Stimulated activated effector memory CD8-positive, alpha-beta T cell treated with anti-CD3 and anti-CD28 coated beads, Interleukin-12 subunit alpha, Interleukin-12 subunit beta, amount 100 ng/mL, for 72 hours (primary cell): ENCODE measurements at regions not wholly inside any gene's neighbourhood (a gene's known extent, or its start where the extent isn't known, plus 50 kb on each side); places are given as distances from the start of the nearest gene placed in this dataset.

ENCODE experiments used
- ATAC-seq: fragments of 150-1000 bp; cut with Tn5 transposase; 2 replicates; pipeline ENCODE4 v1.10.0; 2021
- DNase-seq, 2 donors: peaks; one replicate each; pipeline ENCODE4 v3.0.0; 2021 to 2022; ENCODE audit warnings: low spot score in 2 of 2
- H3K27ac Mint-ChIP-seq: one replicate; pipeline ENCODE4 v1.8.0; 2022; ENCODE audit warnings: mild to moderate bottlenecking, mixed read lengths
- H3K36me3 Mint-ChIP-seq: one replicate; pipeline ENCODE4 v1.8.0; 2022; ENCODE audit warnings: mild to moderate bottlenecking, mixed read lengths
- H3K4me1 Mint-ChIP-seq: one replicate; pipeline ENCODE4 v1.8.0; 2022; ENCODE audit warnings: mixed read lengths
- H3K4me3 Mint-ChIP-seq: one replicate; pipeline ENCODE4 v1.8.0; 2022; ENCODE audit warnings: mild to moderate bottlenecking, mixed read lengths
- H3K9me3 Mint-ChIP-seq: one replicate; pipeline ENCODE4 v1.8.0; 2022; ENCODE audit warnings: mixed read lengths

GRCh38 chr11:80616070-80616800 lies 1175.4 kb upstream of the TENM4 start:
- Mint-ChIP-seq H3K27ac (no peak overlapping the region), H3K36me3 (no peaks in the 10 kb centered on the region), H3K4me1 (no peaks in the 10 kb centered on the region), H3K9me3 (peaks cover 9% of the 10 kb centered on the region), H3K4me3 (no peak overlapping the region)
- ATAC-seq (no peak), DNase-seq (no peak)

GRCh38 chr11:80613655-80614054 lies 1172.8 kb upstream of the TENM4 start:
- H3K4me3 Mint-ChIP-seq: no peak overlapping the region
- no peaks in the 10 kb centered on the region for H3K4me1 Mint-ChIP-seq
- DNase-seq: no peak
- H3K9me3 Mint-ChIP-seq: peaks cover 20% of the 10 kb centered on the region
- no peak for ATAC-seq
- H3K36me3 Mint-ChIP-seq: no peaks in the 10 kb centered on the region
- H3K27ac Mint-ChIP-seq: no peak overlapping the region

DNA sequence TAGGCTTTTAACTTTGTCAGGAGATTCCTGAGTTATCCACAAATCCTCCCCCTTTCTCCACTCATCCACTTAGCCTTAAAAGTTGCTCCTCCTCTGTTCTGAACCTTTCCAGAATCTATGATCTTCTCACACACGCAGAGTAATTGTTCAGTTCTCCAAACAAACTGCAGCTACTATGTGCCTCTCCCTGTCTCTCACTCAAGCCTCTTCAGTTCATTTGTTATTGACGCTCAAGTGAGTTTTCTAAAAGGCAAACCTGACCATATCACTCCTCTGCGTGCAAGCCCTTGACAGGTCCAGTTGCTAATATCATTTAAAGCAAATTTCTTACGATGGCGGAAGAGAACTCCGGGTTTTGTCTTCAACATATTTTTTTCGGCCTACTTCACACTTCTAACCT lies 1169.7 kb upstream of the TENM4 start:
- Mint-ChIP-seq H3K4me3 (no peak overlapping the region), H3K4me1 (no peaks in the 10 kb centered on the region), H3K36me3 (no peaks in the 10 kb centered on the region), H3K9me3 (peaks cover 25% of the 10 kb centered on the region), H3K27ac (no peak overlapping the region)
- DNase-seq: no peak
- ATAC-seq: no peak

DNA sequence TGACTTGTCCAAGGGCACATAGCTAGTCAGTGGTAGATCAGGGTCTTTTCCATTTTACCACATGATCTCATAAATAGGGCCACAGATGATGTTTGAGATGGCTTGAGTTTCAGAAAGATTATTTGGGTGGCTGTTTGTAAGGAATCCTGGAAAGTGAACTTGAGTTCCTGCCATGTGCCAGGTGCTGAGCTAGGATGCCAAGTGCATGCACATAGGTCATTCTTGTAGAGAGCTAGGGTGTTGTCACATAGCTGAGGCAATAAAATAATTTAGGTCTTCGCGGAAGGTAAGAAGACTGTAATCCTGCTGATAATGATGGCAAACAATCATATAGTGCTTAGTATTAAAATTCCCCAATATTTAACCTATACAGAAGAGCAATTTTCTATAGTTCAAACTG lies 1162.6 kb upstream of the TENM4 start:
- no peaks in the 10 kb centered on the region for H3K36me3 Mint-ChIP-seq
- H3K4me3 Mint-ChIP-seq: no peak overlapping the region
- no peak for ATAC-seq
- H3K4me1 Mint-ChIP-seq: no peaks in the 10 kb centered on the region
- H3K27ac Mint-ChIP-seq: no peak overlapping the region
- H3K9me3 Mint-ChIP-seq: peaks cover 18% of the 10 kb centered on the region
- no peak for DNase-seq

DNA sequence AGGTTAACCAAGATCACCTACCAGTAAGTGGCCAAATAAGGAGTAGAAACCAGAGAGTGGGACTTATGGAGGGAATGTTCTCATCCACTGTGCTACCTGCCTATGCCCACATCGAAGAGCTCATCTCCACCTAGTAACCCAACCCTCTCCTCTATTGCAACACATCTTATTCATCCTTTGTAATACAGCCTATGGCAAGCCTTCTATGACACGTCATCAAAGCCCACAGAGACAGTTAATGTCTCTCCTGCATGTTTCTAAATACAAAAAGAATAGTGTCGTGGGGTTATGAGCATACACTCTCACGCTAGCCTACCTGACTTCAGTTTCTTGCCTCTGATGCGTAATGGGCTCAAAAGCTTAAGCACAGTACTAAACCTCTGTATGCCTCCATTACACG lies 1158.1 kb upstream of the TENM4 start:
- ATAC-seq: no peak
- H3K27ac Mint-ChIP-seq: no peak overlapping the region
- peaks cover 12% of the 10 kb centered on the region for H3K9me3 Mint-ChIP-seq
- no peak for DNase-seq
- no peaks in the 10 kb centered on the region for H3K36me3 Mint-ChIP-seq
- no peaks in the 10 kb centered on the region for H3K4me1 Mint-ChIP-seq
- no peak overlapping the region for H3K4me3 Mint-ChIP-seq

DNA sequence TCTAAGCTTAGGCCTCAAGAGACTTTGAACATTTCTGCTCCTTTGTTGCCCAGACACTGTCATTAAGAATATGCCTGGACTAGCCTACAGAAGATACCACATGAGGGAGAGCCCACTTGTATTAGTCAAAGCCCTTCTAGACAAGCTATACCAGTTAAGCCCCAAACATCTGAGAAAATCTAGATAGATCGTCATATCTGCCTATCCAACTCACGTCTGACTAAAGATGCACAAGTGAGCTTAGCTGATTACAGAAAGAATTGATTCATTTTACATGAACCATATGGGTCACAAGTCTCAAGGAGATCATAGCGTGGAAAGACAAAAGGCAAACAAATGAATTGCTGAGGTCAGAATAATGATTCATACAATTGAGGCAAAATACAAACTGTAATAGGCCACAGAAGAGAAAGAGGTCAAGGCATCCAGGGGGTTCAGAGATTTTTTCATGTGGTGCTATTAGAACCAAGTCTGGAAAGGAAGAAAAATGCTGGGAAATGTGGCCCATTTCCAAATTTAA lies 1155.5 kb upstream of the TENM4 start:
- no peak for DNase-seq
- Mint-ChIP-seq H3K4me1 (no peaks in the 10 kb centered on the region), H3K36me3 (no peaks in the 10 kb centered on the region), H3K9me3 (peaks cover 18% of the 10 kb centered on the region), H3K4me3 (no peak overlapping the region), H3K27ac (no peak overlapping the region)
- no peak for ATAC-seq

- DNase-seq (no peak), ATAC-seq (no peak)
- Mint-ChIP-seq H3K9me3 (peaks cover 17% of the 10 kb centered on the region), H3K27ac (no peak overlapping the region), H3K4me3 (no peak overlapping the region), H3K36me3 (no peaks in the 10 kb centered on the region), H3K4me1 (no peaks in the 10 kb centered on the region)
These were observed 1154.2 kb upstream of the TENM4 start for GRCh38 chr11:80595011-80595410.

DNA sequence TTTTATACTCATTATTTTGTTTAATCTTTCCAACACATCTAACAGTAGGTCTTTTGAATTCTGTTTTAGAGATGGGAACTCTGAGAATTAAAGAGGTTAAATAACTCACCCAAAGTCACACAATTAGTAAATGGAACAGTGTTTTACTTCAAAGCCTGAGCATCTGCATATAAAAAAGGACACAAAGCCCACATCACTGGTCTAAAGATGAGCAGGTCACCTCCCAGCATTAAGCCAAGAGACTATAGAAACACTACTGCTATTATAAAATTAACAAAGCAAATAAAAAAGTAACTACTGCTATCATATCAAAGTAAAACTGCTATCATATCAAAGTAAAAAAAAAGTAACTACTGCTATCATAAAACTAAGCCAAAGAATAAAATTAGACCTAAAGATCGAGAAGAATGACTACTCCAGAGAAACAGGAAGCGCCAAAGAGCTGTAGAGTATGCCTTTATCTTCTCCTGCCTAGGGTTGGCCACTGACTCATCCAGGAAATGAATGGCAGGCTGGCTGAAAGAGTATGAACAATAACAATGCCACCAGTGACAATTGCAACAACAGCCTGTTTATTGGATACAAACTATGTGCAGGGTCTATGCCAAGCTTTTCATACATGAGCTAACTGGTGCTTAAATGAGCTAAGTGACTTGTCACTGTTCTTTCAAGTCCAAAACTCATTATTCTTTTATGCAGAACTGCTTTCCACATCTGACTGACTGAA lies 1153.0 kb upstream of the TENM4 start:
- peaks cover 18% of the 10 kb centered on the region for H3K9me3 Mint-ChIP-seq
- ATAC-seq (no peak), DNase-seq (no peak)
- no peak overlapping the region for H3K4me3 Mint-ChIP-seq
- no peak overlapping the region for H3K27ac Mint-ChIP-seq
- H3K4me1 Mint-ChIP-seq: no peaks in the 10 kb centered on the region
- no peaks in the 10 kb centered on the region for H3K36me3 Mint-ChIP-seq

DNA sequence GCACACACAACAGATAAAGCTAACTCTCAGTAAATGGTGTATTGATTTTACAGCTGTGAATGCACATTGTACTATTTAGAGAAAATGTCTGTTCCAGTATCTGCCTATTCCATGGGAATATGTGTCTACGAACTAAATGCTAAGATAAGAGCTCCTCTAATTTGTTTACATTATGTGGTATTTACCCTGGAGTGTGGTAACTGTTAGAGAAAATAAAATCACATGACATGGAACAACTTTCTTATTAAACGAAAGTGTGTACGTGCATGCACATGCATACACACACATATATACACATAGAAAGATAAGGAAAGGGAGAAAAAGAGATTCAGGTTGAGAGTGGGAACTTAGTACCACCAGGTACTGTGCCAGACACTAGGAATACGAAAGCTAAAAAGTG lies 1151.7 kb upstream of the TENM4 start:
- Mint-ChIP-seq H3K27ac (no peak overlapping the region), H3K36me3 (no peaks in the 10 kb centered on the region), H3K9me3 (peaks cover 18% of the 10 kb centered on the region), H3K4me1 (no peaks in the 10 kb centered on the region), H3K4me3 (no peak overlapping the region)
- ATAC-seq (no peak), DNase-seq (no peak)

GRCh38 chr11:80587906-80588305 lies 1147.1 kb upstream of the TENM4 start:
- DNase-seq: no peak
- H3K27ac Mint-ChIP-seq: no peak overlapping the region
- H3K9me3 Mint-ChIP-seq: peaks cover 11% of the 10 kb centered on the region
- no peaks in the 10 kb centered on the region for H3K36me3 Mint-ChIP-seq
- ATAC-seq: no peak
- H3K4me1 Mint-ChIP-seq: no peaks in the 10 kb centered on the region
- H3K4me3 Mint-ChIP-seq: no peak overlapping the region

- DNase-seq: no peak
- H3K4me3 Mint-ChIP-seq: no peak overlapping the region
These were observed 1145.6 kb upstream of the TENM4 start for GRCh38 chr11:80586464-80586863.

DNA sequence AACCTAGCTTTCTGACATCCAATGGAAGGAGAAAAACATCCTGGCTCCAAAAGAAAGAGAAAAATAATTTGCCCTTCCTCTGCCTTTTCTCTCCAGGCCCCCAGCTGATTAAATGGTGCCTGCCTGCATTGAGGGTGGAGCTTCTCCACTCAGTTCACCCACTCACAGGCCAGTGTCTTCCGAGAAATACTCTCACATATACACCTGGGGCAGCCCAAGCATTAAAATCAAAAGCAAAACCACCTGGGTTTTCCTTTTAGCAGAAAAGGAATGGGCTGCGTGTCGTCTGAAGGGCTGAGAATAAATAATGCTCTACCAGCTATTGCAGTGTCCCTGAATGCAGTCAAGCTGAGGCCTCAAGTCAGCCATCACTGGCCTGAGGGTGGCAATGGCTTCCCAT lies 1143.8 kb upstream of the TENM4 start:
- Mint-ChIP-seq H3K9me3 (peaks cover 8% of the 10 kb centered on the region), H3K4me3 (no peak overlapping the region), H3K36me3 (no peaks in the 10 kb centered on the region), H3K27ac (no peak overlapping the region), H3K4me1 (no peaks in the 10 kb centered on the region)
- ATAC-seq (no peak), DNase-seq (no peak)

More at GRCh38 chr11:80586464-80586863, 1145.6 kb upstream of the TENM4 start:
- ATAC-seq: no peak
- H3K36me3 Mint-ChIP-seq: no peaks in the 10 kb centered on the region
- no peaks in the 10 kb centered on the region for H3K4me1 Mint-ChIP-seq
- H3K9me3 Mint-ChIP-seq: peaks cover 8% of the 10 kb centered on the region
- no peak overlapping the region for H3K27ac Mint-ChIP-seq

- ATAC-seq: no peak
- DNase-seq: no peak
- no peaks in the 10 kb centered on the region for H3K4me1 Mint-ChIP-seq
- H3K9me3 Mint-ChIP-seq: peaks cover 11% of the 10 kb centered on the region
- no peak overlapping the region for H3K4me3 Mint-ChIP-seq
- H3K36me3 Mint-ChIP-seq: no peaks in the 10 kb centered on the region
- no peak overlapping the region for H3K27ac Mint-ChIP-seq
These were observed 1129.0 kb upstream of the TENM4 start for GRCh38 chr11:80569832-80570231.

- no peak for DNase-seq
- Mint-ChIP-seq H3K36me3 (no peaks in the 10 kb centered on the region), H3K27ac (no peak overlapping the region), H3K4me3 (no peak overlapping the region), H3K4me1 (no peaks in the 10 kb centered on the region), H3K9me3 (peaks cover 13% of the 10 kb centered on the region)
- no peak for ATAC-seq
These were observed 1124.4 kb upstream of the TENM4 start for GRCh38 chr11:80565231-80565630.

DNA sequence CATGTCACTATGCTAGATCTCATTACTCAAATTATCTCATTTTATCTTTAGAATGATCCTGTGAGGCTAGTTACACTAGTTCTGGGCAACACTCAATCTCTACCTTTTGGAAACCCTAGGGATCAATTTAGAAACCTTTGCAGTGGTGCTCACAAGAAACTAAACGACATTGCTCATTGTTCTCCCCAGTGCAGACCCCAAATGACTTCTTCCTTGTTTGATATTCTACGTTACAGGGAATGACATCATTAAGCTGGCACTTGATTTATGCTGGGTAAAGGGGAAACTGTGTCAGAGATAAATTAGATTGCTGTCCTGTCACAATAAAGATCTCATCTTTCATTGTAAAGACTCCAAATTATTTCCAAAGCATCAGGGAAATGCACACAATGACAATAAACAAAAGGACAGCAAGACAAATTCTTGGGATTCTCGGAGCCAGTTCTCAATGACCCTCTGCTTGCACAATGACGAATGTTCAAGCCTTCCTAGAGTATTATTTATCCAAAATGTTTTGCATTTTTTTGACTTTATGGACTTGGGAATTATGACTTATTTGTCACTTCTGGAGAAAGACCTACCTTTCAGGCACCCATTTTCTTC lies 1121.8 kb upstream of the TENM4 start:
- ATAC-seq (no peak), DNase-seq (no peak)
- no peak overlapping the region for H3K27ac Mint-ChIP-seq
- no peak overlapping the region for H3K4me3 Mint-ChIP-seq
- H3K9me3 Mint-ChIP-seq: peaks cover 17% of the 10 kb centered on the region
- no peaks in the 10 kb centered on the region for H3K4me1 Mint-ChIP-seq
- H3K36me3 Mint-ChIP-seq: no peaks in the 10 kb centered on the region

- Mint-ChIP-seq H3K36me3 (no peaks in the 10 kb centered on the region), H3K9me3 (peaks cover 27% of the 10 kb centered on the region), H3K27ac (no peak overlapping the region), H3K4me3 (no peak overlapping the region), H3K4me1 (no peaks in the 10 kb centered on the region)
- no peak for DNase-seq
- ATAC-seq: no peak
These were observed 1119.1 kb upstream of the TENM4 start for GRCh38 chr11:80559942-80560341.
